Natural killer cell (primary cell): ENCODE measurements at regions not wholly inside any gene's neighbourhood (a gene's known extent, or its start where the extent isn't known, plus 50 kb on each side); places are given as distances from the start of the nearest gene placed in this dataset.

Experiments used
- ATAC-seq, 3 donors: fragments of 150-1000 bp in 2 of 3; fragments of 200-7000 bp in 1 of 3; cut with Tn5 transposase; 1 replicate in 1 of 3; 2 replicates in 2 of 3; pipeline ENCODE4 v1.10.0; 2021; ENCODE audit warnings: mild to moderate bottlenecking in 2 of 3, moderate library complexity in 2 of 3
- DNase-seq, 2 donors: peaks; one replicate each; pipeline versions ENCODE4 v3.0.0 to v3.0.0-alpha.2; 2013 to 2021; ENCODE audit warnings: mixed read lengths in 1 of 2
- H3K27ac ChIP-seq: one replicate; pipeline ENCODE4 v1.5.1; 2013; ENCODE audit warnings: mild to moderate bottlenecking, low read length
- H3K27me3 ChIP-seq: one replicate; pipeline ENCODE4 v1.6.1; 2013; ENCODE audit warnings: low read length; ENCODE audit not compliant: control insufficient read depth, insufficient read depth
- H3K36me3 ChIP-seq: one replicate; pipeline ENCODE4 v1.6.1; 2013; ENCODE audit warnings: low read length; ENCODE audit not compliant: control insufficient read depth, insufficient read depth
- H3K4me1 ChIP-seq: one replicate; pipeline ENCODE4 v1.6.1; 2013; ENCODE audit warnings: low read length; ENCODE audit not compliant: control insufficient read depth, insufficient read depth
- H3K4me3 ChIP-seq: one replicate; pipeline ENCODE4 v1.5.1; 2013; ENCODE audit warnings: low read length
- H3K9me3 ChIP-seq: one replicate; pipeline ENCODE4 v1.6.1; 2013; ENCODE audit warnings: low read length; ENCODE audit not compliant: control insufficient read depth, insufficient read depth
- H3K27ac Mint-ChIP-seq, 2 donors: one replicate each; pipeline ENCODE4 v1.8.0; 2022; ENCODE audit warnings: mild to moderate bottlenecking in 2 of 2, mixed read lengths in 2 of 2, moderate library complexity in 1 of 2
- H3K27me3 Mint-ChIP-seq, 2 donors: one replicate each; pipeline ENCODE4 v1.8.0; 2022; ENCODE audit warnings: low read depth in 2 of 2, mixed read lengths in 2 of 2
- H3K36me3 Mint-ChIP-seq: one replicate; pipeline ENCODE4 v1.8.0; 2022; ENCODE audit warnings: mixed read lengths
- H3K4me1 Mint-ChIP-seq, 2 donors: one replicate each; pipeline ENCODE4 v1.8.0; 2022; ENCODE audit warnings: mixed read lengths in 2 of 2
- H3K4me3 Mint-ChIP-seq: one replicate; pipeline ENCODE4 v1.8.0; 2022; ENCODE audit warnings: mild to moderate bottlenecking, moderate library complexity, mixed read lengths
- H3K9me3 Mint-ChIP-seq, 2 donors: one replicate each; pipeline ENCODE4 v1.8.0; 2022; ENCODE audit warnings: mixed read lengths in 2 of 2
- CTCF ChIP-seq: fragments of 200-600 bp; IDR thresholded peaks from one replicate; pipeline ENCODE4 v1.8.0; 2022; ENCODE audit warnings: antibody characterized with exemption
- whole genome bisulfite sequencing: methylation state at CpG from one replicate; pipeline ENCODE4 v1.1.7; 2013; ENCODE audit warnings: missing lambda C conversion rate; ENCODE audit not compliant: insufficient coverage; 5-methylcytosine and 5-hydroxymethylcytosine counted together
- intact Hi-C: fragments of 100-400 bp; cut with micrococcal nuclease; formaldehyde crosslinking; loops from one replicate; pipeline ENCODE4 v1.14.2; 2022

- Mint-ChIP-seq H3K36me3 (peaks cover 8% of the 10 kb centered on the region), H3K4me3 (no peak overlapping the region), H3K4me1 (no peaks in the 10 kb centered on the region), H3K9me3 (peaks cover 17 to 27% of the 10 kb centered on the region in 2 donors), H3K27me3 (no peaks in the 10 kb centered on the region), H3K27ac (no peak overlapping the region)
- Histone ChIP-seq H3K27me3 (no peaks in the 10 kb centered on the region), H3K4me3 (no peak overlapping the region), H3K9me3 (peaks cover 7% of the 10 kb centered on the region), H3K27ac (no peak overlapping the region), H3K36me3 (no peaks in the 10 kb centered on the region), H3K4me1 (no peaks in the 10 kb centered on the region)
- intact Hi-C loops = no loop called here
- DNase-seq (no peak), ATAC-seq (no peak)
- no peak for TF ChIP-seq CTCF
These were observed 484.6 kb downstream of the RFC3 start for GRCh38 chr13:34302596-34302995.

GRCh38 chr13:34303346-34303745, 485.4 kb downstream of the RFC3 start:
- Mint-ChIP-seq H3K36me3 (peaks cover 8% of the 10 kb centered on the region), H3K27me3 (no peaks in the 10 kb centered on the region), H3K4me1 (no peaks in the 10 kb centered on the region), H3K27ac (no peak overlapping the region), H3K4me3 (no peak overlapping the region), H3K9me3 (peaks cover 16 to 25% of the 10 kb centered on the region in 2 donors)
- Histone ChIP-seq H3K27ac (no peak overlapping the region), H3K4me1 (no peaks in the 10 kb centered on the region), H3K27me3 (no peaks in the 10 kb centered on the region), H3K4me3 (no peak overlapping the region), H3K36me3 (no peaks in the 10 kb centered on the region), H3K9me3 (peaks cover 7% of the 10 kb centered on the region)
- TF ChIP-seq CTCF = no peak
- ATAC-seq (no peak), DNase-seq (no peak)
- intact Hi-C loops = no loop called here

- Histone ChIP-seq H3K4me3 (no peak overlapping the region), H3K4me1 (no peaks in the 10 kb centered on the region), H3K9me3 (no peaks in the 10 kb centered on the region), H3K36me3 (no peaks in the 10 kb centered on the region), H3K27ac (no peak overlapping the region), H3K27me3 (no peaks in the 10 kb centered on the region)
- Mint-ChIP-seq H3K36me3 (peaks cover 8% of the 10 kb centered on the region), H3K4me3 (no peak overlapping the region), H3K9me3 (peaks cover 17 to 23% of the 10 kb centered on the region in 2 donors), H3K27me3 (no peaks in the 10 kb centered on the region), H3K27ac (no peak overlapping the region), H3K4me1 (no peaks in the 10 kb centered on the region)
- intact Hi-C loops = no loop called here
- TF ChIP-seq CTCF = no peak
- ATAC-seq = no peak
- DNase-seq = no peak
- WGBS = 73% methylated on average over 5 of the region's 5 CpGs
These were observed 489.7 kb downstream of the RFC3 start for GRCh38 chr13:34307607-34308006.

GRCh38 chr13:34308725-34309124, 490.8 kb downstream of the RFC3 start:
- Histone ChIP-seq H3K27ac (no peak overlapping the region), H3K4me3 (no peak overlapping the region), H3K9me3 (no peaks in the 10 kb centered on the region), H3K4me1 (no peaks in the 10 kb centered on the region), H3K36me3 (no peaks in the 10 kb centered on the region), H3K27me3 (no peaks in the 10 kb centered on the region)
- Mint-ChIP-seq H3K27ac (no peak overlapping the region), H3K4me3 (no peak overlapping the region), H3K9me3 (peaks cover 17 to 22% of the 10 kb centered on the region in 2 donors), H3K27me3 (no peaks in the 10 kb centered on the region), H3K4me1 (no peaks in the 10 kb centered on the region), H3K36me3 (peaks cover 6% of the 10 kb centered on the region)
- ATAC-seq (no peak), DNase-seq (no peak)
- 100% methylated on average over 1 of the region's 1 CpG for WGBS
- TF ChIP-seq CTCF = no peak
- intact Hi-C loops = no loop called here
